Right lobe of liver (tissue), 6 donors: ENCODE measurements at regions not wholly inside any gene's neighbourhood (a gene's known extent, or its start where the extent isn't known, plus 50 kb on each side); places are given as distances from the start of the nearest gene placed in this dataset.
"Not testable (repeated sequence)": the region's sequence is repeated elsewhere in the genome, so short reads cannot be mapped to it uniquely, and the experiment has no call there.

Experiments
- ATAC-seq, 4 donors: fragments of 200-7000 bp; cut with Tn5 transposase; one replicate each; pipeline ENCODE4 v1.9.1; 2020; ENCODE audit warnings: mild to moderate bottlenecking in 4 of 4, moderate library complexity in 4 of 4
- DNase-seq, 3 donors: peaks; one replicate each; pipeline ENCODE4 v3.0.0-alpha.2; 2020
- H3K27ac ChIP-seq, 3 donors: fragments of 200-600 bp; one replicate each; pipeline ENCODE4 v1.8.0; 2022
- H3K27me3 ChIP-seq, 2 donors: fragments of 200-600 bp; one replicate each; pipeline ENCODE4 v1.8.0; 2022
- H3K36me3 ChIP-seq, 4 donors: fragments of 200-600 bp; sonication (generic) in 1 of 4; one replicate each; pipeline versions ENCODE4 v1.5.1 to v1.8.0; 2017 to 2022; ENCODE audit warnings: control low read depth in 1 of 4
- H3K4me1 ChIP-seq, 4 donors: fragments of 200-600 bp; sonication (generic) in 1 of 4; one replicate each; pipeline versions ENCODE4 v1.5.1 to v1.8.0; 2017 to 2022; ENCODE audit warnings: control low read depth in 1 of 4
- H3K4me3 ChIP-seq, 3 donors: fragments of 200-600 bp; one replicate each; pipeline ENCODE4 v1.8.0; 2022
- H3K9me3 ChIP-seq, 4 donors: fragments of 200-600 bp; sonication (generic) in 1 of 4; one replicate each; pipeline versions ENCODE4 v1.5.1 to v1.8.0; 2017 to 2022; ENCODE audit warnings: control low read depth in 1 of 4
- CTCF ChIP-seq, 4 donors: fragments of 200-600 bp in 3 of 4; fragments of 450-650 bp in 1 of 4; IDR thresholded peaks; one replicate each; pipeline versions ENCODE4 v1.5.1 to v1.8.0; 2016 to 2022; ENCODE audit warnings: antibody characterized with exemption in 4 of 4, mild to moderate bottlenecking in 2 of 4
- POLR2A ChIP-seq: fragments of 450-650 bp; IDR thresholded peaks from one replicate; pipeline ENCODE4 v1.6.1; 2017; ENCODE audit warnings: antibody characterized with exemption, mild to moderate bottlenecking
- WGBS: methylation state at CpG from one replicate; pipeline ENCODE4 v1.1.6; 2018; ENCODE audit warnings: low coverage, low lambda C conversion rate; ENCODE audit not compliant: insufficient coverage; ENCODE audit errors: missing lambda C conversion rate; 5-methylcytosine and 5-hydroxymethylcytosine counted together
- intact Hi-C, 2 donors: fragments of 100-400 bp; cut with DNase I; formaldehyde crosslinking; loops; one replicate each; pipeline versions ENCODE4 v1.11.2 to v1.14.1; 2022
- donor health status: DM: no; HTN: yes; CAD: no.
- donor health status: DM: no; HTN: no; CAD: no.
- donor health status: DM: no; HTN: no; CAD: no.
- donor health status: DM: no; HTN: yes; CAD: no.
- donor health status: DM: no; HTN: yes; CAD: no.

DNA sequence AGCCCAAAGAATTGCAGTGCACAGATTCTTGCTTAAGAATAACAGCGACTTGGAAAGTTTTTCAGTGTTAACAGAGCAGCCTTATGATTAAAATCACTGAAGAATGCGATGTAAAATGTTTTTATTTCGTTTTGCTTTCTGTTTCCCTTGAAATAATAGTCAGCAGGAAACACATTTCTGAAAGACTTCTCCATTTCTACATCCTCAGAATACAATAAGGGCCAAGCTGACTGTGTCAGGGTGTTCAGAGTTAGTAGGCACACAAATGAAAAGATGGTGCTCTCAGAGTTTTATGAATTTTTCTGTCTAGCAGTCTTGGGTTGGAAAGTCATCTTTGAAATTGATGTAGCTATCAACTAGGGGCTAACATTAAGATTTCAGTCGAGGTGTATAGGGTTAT is 582.9 kb upstream of the RBFOX1 start:
- no peaks in the 10 kb centered on the region for H3K4me1 ChIP-seq
- no peaks in the 10 kb centered on the region for H3K9me3 ChIP-seq
- ATAC-seq (peak in 2 of 4 donors; percentile 18 to 56), DNase-seq (no peak)
- TF ChIP-seq CTCF (IDR thresholded peaks at IDR 0.05) (no peak), POLR2A (no peak)
- no peak overlapping the region for H3K27ac ChIP-seq
- no peaks in the 10 kb centered on the region for H3K27me3 ChIP-seq
- 17% methylated on average over 4 of the region's 4 CpGs for WGBS
- H3K36me3 ChIP-seq, result no peaks in the 10 kb centered on the region
- intact Hi-C loops, result no loop called here
- H3K4me3 ChIP-seq, result no peak overlapping the region

DNA sequence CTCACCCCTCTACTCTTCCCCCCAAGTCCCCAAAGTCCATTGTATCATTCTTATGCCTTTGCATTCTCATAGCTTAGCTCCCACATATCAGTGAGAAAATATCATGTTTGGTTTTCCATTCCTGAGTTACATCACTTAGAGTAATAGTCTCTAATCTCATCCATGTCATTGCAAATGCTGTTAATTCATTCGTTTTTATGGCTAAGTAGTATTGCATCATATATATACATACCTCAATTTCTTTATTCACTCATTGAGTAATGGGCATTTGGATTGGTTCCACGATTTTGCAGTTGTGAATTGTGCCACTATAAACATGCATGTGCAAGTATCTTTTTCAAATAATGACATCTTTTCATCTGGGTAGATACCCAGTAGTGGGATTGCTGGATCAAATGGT is 596.3 kb upstream of the RBFOX1 start:
- intact Hi-C loops, H3K4me1 ChIP-seq, H3K27ac ChIP-seq, H3K36me3 ChIP-seq, DNase-seq, H3K4me3 ChIP-seq, H3K27me3 ChIP-seq, ATAC-seq, H3K9me3 ChIP-seq: not testable (repeated sequence)
- WGBS, result 9% methylated on average over 2 of the region's 2 CpGs

DNA sequence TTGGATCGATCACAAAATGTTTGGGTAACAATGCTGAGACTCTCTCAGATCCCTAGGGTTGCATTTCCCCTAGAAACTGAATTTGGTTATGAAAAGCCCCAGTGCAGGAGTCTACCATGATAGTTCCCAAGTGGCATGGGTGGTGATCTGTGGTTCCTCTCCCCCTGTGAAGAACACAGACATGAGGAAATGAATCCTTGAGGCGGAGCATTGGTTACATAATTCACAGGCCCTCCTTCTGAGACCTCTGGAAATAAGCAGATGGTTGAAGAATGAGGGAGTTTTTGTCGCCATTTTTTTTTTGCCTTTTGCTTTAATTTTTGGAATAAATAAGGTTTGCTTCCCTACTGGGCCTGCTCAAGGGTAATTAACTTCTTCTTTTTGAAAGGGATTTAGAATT is 597.0 kb upstream of the RBFOX1 start:
- intact Hi-C loops, result no loop called here
- Histone ChIP-seq H3K27me3 (no peaks in the 10 kb centered on the region), H3K36me3 (no peaks in the 10 kb centered on the region), H3K4me3 (no peak overlapping the region), H3K9me3 (no peaks in the 10 kb centered on the region), H3K27ac (no peak overlapping the region), H3K4me1 (no peaks in the 10 kb centered on the region)
- no peak for DNase-seq
- peak in 1 of 4 donors; percentile 34 for ATAC-seq
- WGBS, result 4% methylated on average over 3 of the region's 3 CpGs
- TF ChIP-seq CTCF (IDR thresholded peaks at IDR 0.05), result no peak
- no peak for TF ChIP-seq POLR2A

DNA sequence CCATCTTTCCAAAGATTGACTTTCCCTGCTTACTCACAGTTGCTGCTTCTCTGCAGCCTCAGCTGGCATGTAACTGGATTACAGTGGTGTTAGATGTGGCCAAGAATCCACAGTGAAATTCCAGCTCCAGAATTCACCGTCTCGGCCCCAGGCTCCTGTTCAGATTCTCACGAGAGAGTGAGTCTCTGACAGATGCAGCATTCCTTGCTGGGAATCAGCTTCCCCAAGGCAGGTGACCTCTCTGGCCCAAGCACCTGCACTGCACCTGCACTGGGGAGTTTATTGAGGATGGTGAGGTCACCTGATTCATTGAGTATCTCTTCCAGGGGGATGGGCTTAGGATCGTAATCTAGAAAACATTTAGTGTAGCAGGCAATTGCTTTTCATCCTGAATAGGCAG is 600.5 kb upstream of the RBFOX1 start:
- no peaks in the 10 kb centered on the region for H3K36me3 ChIP-seq
- DNase-seq, result no peak
- intact Hi-C loops, result no loop called here
- H3K4me1 ChIP-seq, result no peaks in the 10 kb centered on the region
- H3K4me3 ChIP-seq, result no peak overlapping the region
- no peaks in the 10 kb centered on the region for H3K27me3 ChIP-seq
- no peak overlapping the region for H3K27ac ChIP-seq
- 49% methylated on average over 4 of the region's 4 CpGs for WGBS
- TF ChIP-seq CTCF (IDR thresholded peaks at IDR 0.05), result no peak
- no peak for TF ChIP-seq POLR2A
- no peak for ATAC-seq
- no peaks in the 10 kb centered on the region for H3K9me3 ChIP-seq

- Histone ChIP-seq H3K27ac (no peak overlapping the region), H3K36me3 (no peaks in the 10 kb centered on the region), H3K9me3 (no peaks in the 10 kb centered on the region), H3K4me1 (no peaks in the 10 kb centered on the region), H3K27me3 (no peaks in the 10 kb centered on the region), H3K4me3 (no peak overlapping the region)
- WGBS, result 48% methylated on average over 3 of the region's 3 CpGs
- DNase-seq, result no peak
- no peak for ATAC-seq
- TF ChIP-seq POLR2A (no peak), CTCF (IDR thresholded peaks at IDR 0.05) (no peak)
- intact Hi-C loops, result no loop called here
Measured at GRCh38 chr16:6728381-6728780, 604.3 kb upstream of the RBFOX1 start.
